Erythroblast (primary cell): ENCODE measurements at regions not wholly inside any gene's neighbourhood (a gene's known extent, or its start where the extent isn't known, plus 50 kb on each side); places are given as distances from the start of the nearest gene placed in this dataset.

Source experiments
- GATA1 ChIP-seq: IDR thresholded peaks from 2 replicates; pipeline ENCODE4 v1.6.1; 2011; ENCODE audit warnings: low read depth, mild to moderate bottlenecking, control low read depth, low read length, moderate library complexity
- POLR2A ChIP-seq: IDR thresholded peaks from 2 replicates; pipeline ENCODE4 v1.6.1; 2011; ENCODE audit warnings: mild to moderate bottlenecking, low read length

- TF ChIP-seq POLR2A (no peak), GATA1 (no peak)
These were observed 464.3 kb upstream of the ID2 start for GRCh38 chr2:8217468-8218030.
